ENCODE measurements at regions not wholly inside any gene's neighbourhood (a gene's known extent, or its start where the extent isn't known, plus 50 kb on each side); places are given as distances from the start of the nearest gene placed in this dataset.

- TF ChIP-seq POLR2A (IDR thresholded peaks at IDR 0.05) (no peak), CTCF (IDR thresholded peaks at IDR 0.05) (no peak)
Observed at GRCh38 chr16:6190776-6191175, 1093.2 kb upstream of the EEF2KMT start.
